AG20443 (cell line): ENCODE measurements at regions not wholly inside any gene's neighbourhood (a gene's known extent, or its start where the extent isn't known, plus 50 kb on each side); places are given as distances from the start of the nearest gene placed in this dataset.
"Not testable (repeated sequence)": the region's sequence is repeated elsewhere in the genome, so short reads cannot be mapped to it uniquely, and the experiment has no call there.

Source experiments
- DNase-seq: peaks from one replicate; pipeline ENCODE4 v3.0.0; 2012; ENCODE audit warnings: low spot score, mixed read lengths

GRCh38 chr11:81278991-81279390 lies 1454.7 kb downstream of the FAM181B start:
- DNase-seq = no peak

- no peak for DNase-seq
Measured at GRCh38 chr11:81270686-81271085, 1463.0 kb downstream of the FAM181B start.

- DNase-seq = no peak
Measured at GRCh38 chr11:81267246-81267645, 1466.4 kb downstream of the FAM181B start.

- DNase-seq = no peak
Measured at GRCh38 chr11:81259471-81259870, 1474.2 kb downstream of the FAM181B start.

GRCh38 chr11:81255895-81256294 lies 1477.8 kb downstream of the FAM181B start:
- no peak for DNase-seq

- DNase-seq = no peak
Measured at GRCh38 chr11:81253244-81253643, 1480.4 kb downstream of the FAM181B start.

GRCh38 chr11:81246941-81247340 lies 1486.7 kb downstream of the FAM181B start:
- no peak for DNase-seq

GRCh38 chr11:81245791-81246190 lies 1487.9 kb downstream of the FAM181B start:
- no peak for DNase-seq

- no peak for DNase-seq
Measured at GRCh38 chr11:81241672-81242275, 1491.9 kb downstream of the FAM181B start.

- peak; percentile 6 for DNase-seq
Measured at GRCh38 chr11:81237139-81237538, 1496.5 kb downstream of the FAM181B start.

GRCh38 chr11:81227409-81227808 lies 1506.3 kb downstream of the FAM181B start:
- DNase-seq = not testable (repeated sequence)

GRCh38 chr11:81224396-81224795 lies 1509.3 kb downstream of the FAM181B start:
- DNase-seq = no peak

- no peak for DNase-seq
Measured at GRCh38 chr11:81222491-81222890, 1511.2 kb downstream of the FAM181B start.

- DNase-seq = no peak
Measured at GRCh38 chr11:81220146-81220895, 1513.3 kb downstream of the FAM181B start.

- DNase-seq = no peak
Measured at GRCh38 chr11:81219661-81220060, 1514.0 kb downstream of the FAM181B start.

- no peak for DNase-seq
Measured at GRCh38 chr11:81218440-81218839, 1515.2 kb downstream of the FAM181B start.

GRCh38 chr11:81211050-81211449 lies 1522.6 kb downstream of the FAM181B start:
- no peak for DNase-seq

- DNase-seq = no peak
Measured at GRCh38 chr11:81207421-81208054, 1526.1 kb downstream of the FAM181B start.

GRCh38 chr11:81203876-81204275 lies 1529.8 kb downstream of the FAM181B start:
- DNase-seq = no peak

- DNase-seq = no peak
Measured at GRCh38 chr11:81197396-81197795, 1536.3 kb downstream of the FAM181B start.

- no peak for DNase-seq
Measured at GRCh38 chr11:81192516-81192915, 1541.1 kb downstream of the FAM181B start.

- DNase-seq = no peak
Measured at GRCh38 chr11:81190546-81190945, 1543.1 kb downstream of the FAM181B start.

- DNase-seq = not testable (repeated sequence)
Measured at GRCh38 chr11:81187033-81187432, 1546.6 kb downstream of the FAM181B start.
